GM21576 (cell line): ENCODE measurements at regions not wholly inside any gene's neighbourhood (a gene's known extent, or its start where the extent isn't known, plus 50 kb on each side); places are given as distances from the start of the nearest gene placed in this dataset.

Experiments
- ATAC-seq: cut with Tn5 transposase; IDR thresholded peaks from one replicate; pipeline ENCODE4 v1.9.1; 2021; ENCODE audit warnings: mild to moderate bottlenecking, moderate library complexity; ENCODE audit not compliant: unreplicated experiment

- no peak for ATAC-seq
Measured at GRCh38 chr1:8147956-8148355, 121.8 kb upstream of the ERRFI1 start.

- no peak for ATAC-seq
Measured at GRCh38 chr1:8146257-8146855, 120.2 kb upstream of the ERRFI1 start.

GRCh38 chr1:8145545-8146202, 119.6 kb upstream of the ERRFI1 start:
- ATAC-seq = no peak

DNA sequence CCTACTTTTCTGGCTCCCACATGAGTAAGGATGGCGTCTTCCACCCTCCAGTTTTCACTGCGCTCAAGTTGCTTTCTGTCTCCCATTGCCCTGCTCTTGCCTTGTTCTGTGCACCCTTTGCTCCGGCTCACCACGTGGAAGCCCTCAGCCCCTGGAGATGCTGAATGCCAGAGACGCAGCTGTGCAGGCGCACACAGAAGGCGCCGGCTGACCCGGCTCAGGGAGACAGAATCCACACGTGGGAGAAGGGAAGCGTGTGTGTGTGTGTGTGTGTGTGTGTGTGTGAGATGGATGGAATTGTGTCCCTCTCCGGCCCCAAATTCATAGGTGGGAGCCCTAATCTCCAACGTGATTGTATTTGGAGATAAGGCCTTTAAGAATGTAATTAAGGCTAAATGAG, 118.2 kb upstream of the ERRFI1 start:
- no peak for ATAC-seq

- ATAC-seq = no peak
Measured at GRCh38 chr1:8142955-8143629, 117.0 kb upstream of the ERRFI1 start.

- no peak for ATAC-seq
Measured at GRCh38 chr1:8139941-8140340, 113.8 kb upstream of the ERRFI1 start.

GRCh38 chr1:8139383-8139782, 113.3 kb upstream of the ERRFI1 start:
- ATAC-seq = no peak

- no peak for ATAC-seq
Measured at GRCh38 chr1:8138673-8139072, 112.6 kb upstream of the ERRFI1 start.

GRCh38 chr1:8137481-8138244, 111.6 kb upstream of the ERRFI1 start:
- ATAC-seq = no peak

DNA sequence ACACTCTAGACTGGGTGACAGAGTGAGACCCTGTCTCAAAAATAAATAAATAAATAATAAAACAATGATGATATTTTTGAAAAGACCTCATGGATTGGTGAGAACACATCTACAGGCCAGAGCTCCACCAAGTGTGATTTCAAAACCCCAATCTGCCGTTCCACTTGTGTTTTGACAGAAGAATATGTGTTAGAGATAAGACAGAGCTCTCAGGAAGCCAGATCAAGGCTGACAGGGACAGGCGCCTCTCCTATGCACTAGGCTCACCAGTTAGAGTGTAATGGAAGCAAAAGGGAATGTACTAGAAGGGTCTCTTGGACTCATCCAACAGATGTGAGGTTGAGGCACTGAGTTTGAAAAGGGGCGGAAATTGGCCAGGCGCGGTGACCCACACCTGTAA, 110.7 kb upstream of the ERRFI1 start:
- ATAC-seq = no peak

DNA sequence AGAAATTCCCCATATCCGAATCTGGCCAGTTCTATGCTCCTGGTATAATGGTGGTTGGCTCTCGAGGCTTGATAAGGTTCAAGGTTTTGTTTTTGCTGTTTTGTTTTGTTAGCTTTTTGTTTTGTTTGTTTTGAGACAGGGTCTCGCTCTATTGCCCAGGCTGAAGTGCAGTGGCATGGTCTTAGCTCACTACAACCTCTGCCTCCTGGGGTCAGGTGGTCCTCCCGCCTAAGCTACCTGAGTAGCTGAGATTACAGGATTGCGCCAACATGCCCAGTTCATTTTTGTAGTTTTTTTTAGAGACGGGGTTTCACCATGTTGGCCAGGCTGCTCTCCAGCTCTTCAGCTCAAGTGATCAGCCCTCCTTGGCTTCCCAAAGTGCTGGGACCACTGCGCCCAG, 109.1 kb upstream of the ERRFI1 start:
- ATAC-seq = no peak

- ATAC-seq = no peak
Measured at GRCh38 chr1:8134546-8135235, 108.6 kb upstream of the ERRFI1 start.

- no peak for ATAC-seq
Measured at GRCh38 chr1:8133657-8134430, 107.7 kb upstream of the ERRFI1 start.

DNA sequence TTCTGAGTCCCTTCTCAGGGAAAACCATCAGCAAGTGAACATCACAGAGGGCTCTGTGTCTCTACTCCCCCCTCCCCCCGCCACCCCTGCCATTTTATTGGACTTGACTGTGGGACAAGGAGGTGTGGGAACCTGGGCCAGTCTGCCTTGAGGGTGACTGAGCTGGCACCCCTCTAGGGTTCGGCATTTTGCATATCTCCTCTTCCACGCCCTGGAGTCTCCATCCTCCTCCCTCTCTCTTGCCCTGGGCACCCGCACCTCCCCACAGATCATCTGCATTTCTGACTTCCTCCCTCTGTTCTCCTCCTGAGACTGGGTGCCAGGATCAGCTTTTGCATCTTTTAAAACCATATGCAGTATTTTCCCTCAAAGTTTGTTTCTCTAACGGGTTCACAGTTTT, 107.1 kb upstream of the ERRFI1 start:
- ATAC-seq = no peak

- no peak for ATAC-seq
Measured at GRCh38 chr1:8127171-8127641, 101.1 kb upstream of the ERRFI1 start.

- ATAC-seq = no peak
Measured at GRCh38 chr1:8122477-8123407, 96.6 kb upstream of the ERRFI1 start.

- ATAC-seq = no peak
Measured at GRCh38 chr1:8122160-8122476, 96.0 kb upstream of the ERRFI1 start.

GRCh38 chr1:8121261-8122159, 95.4 kb upstream of the ERRFI1 start:
- ATAC-seq = no peak
